ENCODE measurements at regions not wholly inside any gene's neighbourhood (a gene's known extent, or its start where the extent isn't known, plus 50 kb on each side); places are given as distances from the start of the nearest gene placed in this dataset.

GRCh38 chr13:59444210-59444857, 719.4 kb downstream of the DIAPH3 start:
- H3K27me3 ChIP-seq: no peaks in the 10 kb centered on the region
- TF ChIP-seq CTCF (IDR thresholded peaks at IDR 0.05): no peak
- no peak overlapping the region for H3K27ac ChIP-seq
- no peaks in the 10 kb centered on the region for H3K4me1 ChIP-seq (ENCODE audit: insufficient read depth)
- H3K36me3 ChIP-seq: no peaks in the 10 kb centered on the region
- WGBS, 3 donors: 74 to 81% (median 74%) methylated on average over 6 of the region's 6 CpGs
- no peaks in the 10 kb centered on the region for H3K9me3 ChIP-seq
- no peak for DNase-seq
- no peak overlapping the region for H3K4me3 ChIP-seq
- intact Hi-C loops (cut with DNase I): no loop called here

DNA sequence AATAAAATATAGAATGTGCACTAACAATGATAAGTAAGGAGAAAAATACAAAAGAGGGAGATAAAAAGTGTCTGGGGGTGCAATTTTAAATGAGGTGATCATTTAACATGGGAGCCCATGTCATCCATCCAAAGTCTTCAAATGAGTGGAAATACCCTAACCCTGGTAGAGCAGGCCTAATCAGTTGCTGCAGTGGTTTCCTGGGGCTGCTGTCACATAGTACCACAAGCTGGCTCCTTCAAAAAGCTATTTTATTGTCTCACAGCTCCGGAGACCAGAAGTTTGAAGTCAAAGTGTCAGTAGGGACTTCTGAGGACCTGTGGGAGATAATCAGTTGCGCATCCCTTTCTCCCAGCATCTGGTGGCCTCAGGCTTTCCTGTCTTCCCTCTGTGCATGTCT, 717.9 kb downstream of the DIAPH3 start:
- Histone ChIP-seq H3K27me3 (no peaks in the 10 kb centered on the region), H3K4me1 (ENCODE audit: insufficient read depth) (no peaks in the 10 kb centered on the region), H3K27ac (no peak overlapping the region), H3K36me3 (no peaks in the 10 kb centered on the region), H3K9me3 (no peaks in the 10 kb centered on the region), H3K4me3 (no peak overlapping the region)
- WGBS, 3 donors: 74% methylated on average over 2 of the region's 2 CpGs
- no peak for DNase-seq
- intact Hi-C loops (cut with DNase I): no loop called here
- no peak for TF ChIP-seq POLR2A (IDR thresholded peaks at IDR 0.05)

- Histone ChIP-seq H3K36me3 (no peaks in the 10 kb centered on the region), H3K4me3 (no peak overlapping the region), H3K27ac (no peak overlapping the region), H3K9me3 (no peaks in the 10 kb centered on the region), H3K27me3 (no peaks in the 10 kb centered on the region), H3K4me1 (ENCODE audit: insufficient read depth) (no peaks in the 10 kb centered on the region)
- TF ChIP-seq POLR2A (IDR thresholded peaks at IDR 0.05) (no peak), EP300 (IDR thresholded peaks at IDR 0.05) (no peak), CTCF (IDR thresholded peaks at IDR 0.05) (no peak)
- 80 to 92% (median 89%) methylated on average over 5 of the region's 5 CpGs for WGBS, 3 donors
- DNase-seq: no peak
- intact Hi-C loops (cut with DNase I): no loop called here
Measured at GRCh38 chr13:59446391-59446790, 717.3 kb downstream of the DIAPH3 start.

GRCh38 chr13:59447031-59447430, 716.7 kb downstream of the DIAPH3 start:
- Histone ChIP-seq H3K36me3 (no peaks in the 10 kb centered on the region), H3K9me3 (no peaks in the 10 kb centered on the region), H3K4me1 (ENCODE audit: insufficient read depth) (no peaks in the 10 kb centered on the region), H3K27me3 (no peaks in the 10 kb centered on the region), H3K27ac (no peak overlapping the region), H3K4me3 (no peak overlapping the region)
- intact Hi-C loops (cut with DNase I): no loop called here
- no peak for DNase-seq
- TF ChIP-seq CTCF (IDR thresholded peaks at IDR 0.05) (no peak), POLR2A (IDR thresholded peaks at IDR 0.05) (no peak), EP300 (IDR thresholded peaks at IDR 0.05) (no peak)

DNA sequence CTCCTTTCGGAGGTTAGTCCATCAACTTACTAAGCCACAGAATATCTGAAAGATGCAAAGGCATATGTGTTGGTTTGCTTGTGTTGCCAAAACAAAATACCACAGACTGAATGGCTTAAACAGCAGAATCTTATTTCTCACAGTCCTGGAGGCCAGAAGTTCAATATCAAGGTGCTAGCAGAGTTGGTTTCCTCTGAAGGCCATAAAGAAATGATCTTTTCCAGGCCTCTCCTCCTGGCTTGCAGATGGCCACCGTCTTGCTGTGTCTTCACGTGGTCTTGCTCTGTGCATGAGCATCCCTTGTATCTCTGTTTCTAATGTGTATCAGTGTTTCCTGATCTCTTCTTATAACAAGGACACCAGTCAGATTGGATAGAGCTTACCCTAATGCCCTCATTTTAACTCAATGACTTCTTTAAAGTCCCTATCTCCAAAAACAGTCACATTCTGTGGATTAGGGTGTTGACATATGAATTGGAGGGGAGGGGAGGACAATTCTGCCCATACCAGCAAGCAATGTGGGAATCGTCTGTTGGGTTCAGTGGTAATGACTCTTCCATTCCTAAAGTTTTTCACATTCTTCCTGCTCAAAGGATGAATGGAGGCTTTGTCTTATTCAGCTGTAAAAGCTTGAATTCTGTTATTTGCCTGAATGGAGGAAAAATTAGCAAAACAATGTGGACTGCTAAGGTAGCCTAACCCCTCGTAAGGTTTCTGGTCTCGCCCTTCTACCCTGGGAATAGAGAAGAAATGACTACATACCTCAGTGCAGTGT, 715.7 kb downstream of the DIAPH3 start:
- intact Hi-C loops (cut with DNase I): no loop called here
- H3K9me3 ChIP-seq: no peaks in the 10 kb centered on the region
- WGBS, 3 donors: 83 to 84% (median 84%) methylated on average over 6 of the region's 6 CpGs

More for the DNA sequence above, 715.7 kb downstream of the DIAPH3 start:
- no peak overlapping the region for H3K4me3 ChIP-seq
- no peaks in the 10 kb centered on the region for H3K36me3 ChIP-seq
- no peaks in the 10 kb centered on the region for H3K27me3 ChIP-seq
- H3K4me1 ChIP-seq (ENCODE audit: insufficient read depth): no peaks in the 10 kb centered on the region
- H3K27ac ChIP-seq: no peak overlapping the region
- no peak for DNase-seq
- no peak for TF ChIP-seq POLR2A (IDR thresholded peaks at IDR 0.05)
